MM.1S (cell line): ENCODE measurements at regions not wholly inside any gene's neighbourhood (a gene's known extent, or its start where the extent isn't known, plus 50 kb on each side); places are given as distances from the start of the nearest gene placed in this dataset.

ENCODE experiments used
- DNase-seq: peaks from one replicate; pipeline ENCODE4 v3.0.0-alpha.2; 2015
- H2AFZ ChIP-seq: fragments of 300-600 bp; sonication (generic); 2 replicates; pipeline ENCODE4 v1.6.0; 2016; ENCODE audit warnings: antibody characterized with exemption, low read length
- H3F3A ChIP-seq: fragments of 300-600 bp; sonication (generic); 2 replicates; pipeline ENCODE4 v1.6.1; 2016; ENCODE audit warnings: mild to moderate bottlenecking, antibody characterized with exemption, low read length, moderate library complexity, mixed read lengths; ENCODE audit not compliant: insufficient read depth
- H3K27ac ChIP-seq: fragments of 300-600 bp; sonication (generic); 2 replicates; pipeline ENCODE4 v1.5.1; 2016; ENCODE audit warnings: mild to moderate bottlenecking, low read length
- H3K27me3 ChIP-seq: fragments of 300-600 bp; sonication (generic); replicated peaks from 2 replicates; pipeline ENCODE4 v1.6.0; 2016; ENCODE audit warnings: low read length; ENCODE audit not compliant: insufficient read depth
- H3K36me3 ChIP-seq: fragments of 300-600 bp; sonication (generic); replicated peaks from 2 replicates; pipeline ENCODE4 v1.6.1; 2016; ENCODE audit warnings: mild to moderate bottlenecking, low read length, mixed read lengths; ENCODE audit not compliant: insufficient read depth
- H3K4me1 ChIP-seq: fragments of 300-600 bp; sonication (generic); 2 replicates; pipeline ENCODE4 v1.6.1; 2016; ENCODE audit warnings: low read length, mixed read lengths
- H3K4me2 ChIP-seq: fragments of 300-600 bp; sonication (generic); 2 replicates; pipeline ENCODE4 v1.6.0; 2016; ENCODE audit warnings: low read depth, low read length
- H3K4me3 ChIP-seq: fragments of 300-600 bp; sonication (generic); 2 replicates; pipeline ENCODE4 v1.5.1; 2016; ENCODE audit warnings: low read length, mixed read lengths
- H3K79me2 ChIP-seq: fragments of 300-600 bp; sonication (generic); 2 replicates; pipeline ENCODE4 v1.6.1; 2016; ENCODE audit warnings: mixed run types, low read length, mixed read lengths
- H3K9ac ChIP-seq: fragments of 300-600 bp; sonication (generic); 2 replicates; pipeline ENCODE4 v1.6.1; 2016; ENCODE audit warnings: low read length, mixed read lengths
- H3K9me2 ChIP-seq: fragments of 300-600 bp; sonication (generic); replicated peaks from 2 replicates; pipeline ENCODE4 v1.6.1; 2016; ENCODE audit warnings: mild to moderate bottlenecking, low read length, mixed read lengths; ENCODE audit not compliant: insufficient read depth
- H3K9me3 ChIP-seq: fragments of 300-600 bp; sonication (generic); replicated peaks from 2 replicates; pipeline ENCODE4 v1.6.1; 2016; ENCODE audit warnings: mild to moderate bottlenecking, low read length, mixed read lengths; ENCODE audit not compliant: insufficient read depth
- H4K20me1 ChIP-seq: fragments of 300-600 bp; sonication (generic); 2 replicates; pipeline ENCODE4 v1.6.1; 2016; ENCODE audit warnings: mild to moderate bottlenecking, low read length, moderate library complexity, mixed read lengths; ENCODE audit not compliant: insufficient read depth
- CTCF ChIP-seq: fragments of 300-600 bp; sonication (generic); IDR thresholded peaks from 2 replicates; pipeline ENCODE4 v1.5.1; 2016; ENCODE audit warnings: antibody characterized with exemption, low read length, mixed read lengths
- EZH2 ChIP-seq: fragments of 300-600 bp; sonication (generic); optimal IDR thresholded peaks from 2 replicates; pipeline ENCODE3; 2017; ENCODE audit warnings: low read depth, mild to moderate bottlenecking, antibody characterized with exemption, low read length, mixed read lengths
- EZH2phosphoT487 ChIP-seq: fragments of 300-600 bp; sonication (generic); IDR thresholded peaks from 2 replicates; pipeline ENCODE4 v1.6.1; 2018; ENCODE audit warnings: antibody characterized with exemption, low read length

GRCh38 chr13:95445131-95445530 is 107.4 kb upstream of the CLDN10 start:
- Histone ChIP-seq H3K79me2 (no peaks in the 10 kb centered on the region), H3F3A (no peaks in the 10 kb centered on the region), H3K36me3 (no peaks in the 10 kb centered on the region), H2AFZ (no peak overlapping the region), H3K9me2 (no peaks in the 10 kb centered on the region), H3K4me2 (no peak overlapping the region), H3K27me3 (no peaks in the 10 kb centered on the region), H3K4me3 (no peak overlapping the region), H3K4me1 (no peaks in the 10 kb centered on the region), H3K9ac (no peak overlapping the region), H3K9me3 (no peaks in the 10 kb centered on the region), H4K20me1 (no peaks in the 10 kb centered on the region), H3K27ac (no peak overlapping the region)
- TF ChIP-seq EZH2phosphoT487 (no peak), EZH2 (no peak), CTCF (no peak)
- DNase-seq, result no peak

- H3K36me3 ChIP-seq, result no peaks in the 10 kb centered on the region
- H3K27me3 ChIP-seq, result no peaks in the 10 kb centered on the region
- no peak overlapping the region for H2AFZ ChIP-seq
- no peak overlapping the region for H3K9ac ChIP-seq
- H3K79me2 ChIP-seq, result no peaks in the 10 kb centered on the region
- no peaks in the 10 kb centered on the region for H3K9me2 ChIP-seq
- no peaks in the 10 kb centered on the region for H3K9me3 ChIP-seq
- no peak overlapping the region for H3K27ac ChIP-seq
- no peak for DNase-seq
- no peak for TF ChIP-seq EZH2phosphoT487
- no peaks in the 10 kb centered on the region for H3F3A ChIP-seq
- no peaks in the 10 kb centered on the region for H4K20me1 ChIP-seq
- H3K4me1 ChIP-seq, result no peaks in the 10 kb centered on the region
- no peak overlapping the region for H3K4me3 ChIP-seq
- H3K4me2 ChIP-seq, result no peak overlapping the region
Observed at GRCh38 chr13:95447814-95448213, 104.7 kb upstream of the CLDN10 start.

- no peaks in the 10 kb centered on the region for H3K9me2 ChIP-seq
- H3K9ac ChIP-seq, result no peak overlapping the region
- H4K20me1 ChIP-seq, result no peaks in the 10 kb centered on the region
- DNase-seq, result no peak
- H3K4me2 ChIP-seq, result no peak overlapping the region
- no peaks in the 10 kb centered on the region for H3K9me3 ChIP-seq
- no peak overlapping the region for H3K27ac ChIP-seq
- TF ChIP-seq EZH2phosphoT487, result no peak
- H3K27me3 ChIP-seq, result no peaks in the 10 kb centered on the region
- H3K79me2 ChIP-seq, result no peaks in the 10 kb centered on the region
- peaks cover 11% of the 10 kb centered on the region for H3K4me1 ChIP-seq
- peaks cover 11% of the 10 kb centered on the region for H3F3A ChIP-seq
- H3K4me3 ChIP-seq, result no peak overlapping the region
- H3K36me3 ChIP-seq, result no peaks in the 10 kb centered on the region
- no peak overlapping the region for H2AFZ ChIP-seq
Observed at GRCh38 chr13:95451656-95452055, 100.9 kb upstream of the CLDN10 start.

GRCh38 chr13:95452375-95452774 is 100.1 kb upstream of the CLDN10 start:
- Histone ChIP-seq H3K9me2 (no peaks in the 10 kb centered on the region), H3K36me3 (no peaks in the 10 kb centered on the region), H3K4me1 (peaks cover 11% of the 10 kb centered on the region), H3F3A (peaks cover 17% of the 10 kb centered on the region), H3K9ac (no peak overlapping the region), H3K9me3 (no peaks in the 10 kb centered on the region), H3K79me2 (no peaks in the 10 kb centered on the region), H3K4me3 (no peak overlapping the region), H4K20me1 (no peaks in the 10 kb centered on the region), H3K27ac (no peak overlapping the region), H2AFZ (no peak overlapping the region), H3K4me2 (no peak overlapping the region), H3K27me3 (no peaks in the 10 kb centered on the region)
- no peak for DNase-seq
- no peak for TF ChIP-seq CTCF
- TF ChIP-seq EZH2phosphoT487, result no peak
